KMS-11 (cell line): ENCODE measurements at regions not wholly inside any gene's neighbourhood (a gene's known extent, or its start where the extent isn't known, plus 50 kb on each side); places are given as distances from the start of the nearest gene placed in this dataset.

Experiments
- H2AFZ ChIP-seq: fragments of 200-600 bp; sonication (generic); 2 replicates; pipeline ENCODE4 v1.6.1; 2016; ENCODE audit warnings: antibody characterized with exemption, mixed run types, low read depth
- H3K27ac ChIP-seq: fragments of 200-600 bp; sonication (generic); 2 replicates; pipeline ENCODE4 v1.6.1; 2016; ENCODE audit warnings: mild to moderate bottlenecking, mixed run types
- H3K27me3 ChIP-seq: fragments of 200-600 bp; sonication (generic); 2 replicates; pipeline ENCODE4 v1.6.1; 2017; ENCODE audit warnings: mild to moderate bottlenecking, low read depth, mixed run types, moderate library complexity; ENCODE audit not compliant: insufficient read depth
- H3K36me3 ChIP-seq: fragments of 200-600 bp; sonication (generic); 2 replicates; pipeline ENCODE4 v1.6.1; 2017; ENCODE audit warnings: mild to moderate bottlenecking, mixed run types; ENCODE audit not compliant: insufficient read depth
- H3K4me1 ChIP-seq: fragments of 200-600 bp; sonication (generic); 2 replicates; pipeline ENCODE4 v1.6.1; 2016; ENCODE audit warnings: mild to moderate bottlenecking, low read depth, mixed run types; ENCODE audit not compliant: poor library complexity, severe bottlenecking
- H3K4me2 ChIP-seq: fragments of 200-600 bp; sonication (generic); 2 replicates; pipeline ENCODE4 v1.7.0; 2016; ENCODE audit warnings: mild to moderate bottlenecking, mixed run types
- H3K4me3 ChIP-seq: fragments of 200-600 bp; sonication (generic); IDR thresholded peaks from 2 replicates; pipeline ENCODE4 v1.6.1; 2017; ENCODE audit warnings: low read depth, low read length, mixed read lengths; ENCODE audit not compliant: insufficient read depth
- H3K79me2 ChIP-seq: fragments of 200-600 bp; sonication (generic); 2 replicates; pipeline ENCODE4 v1.6.1; 2016; ENCODE audit warnings: low read depth, mixed run types; ENCODE audit not compliant: insufficient read depth
- H3K9ac ChIP-seq: fragments of 200-600 bp; sonication (generic); 2 replicates; pipeline ENCODE4 v1.6.1; 2016; ENCODE audit warnings: mild to moderate bottlenecking, mixed run types
- H4K20me1 ChIP-seq: fragments of 200-600 bp; sonication (generic); 2 replicates; pipeline ENCODE4 v1.6.1; 2016; ENCODE audit warnings: mild to moderate bottlenecking, mixed run types; ENCODE audit not compliant: insufficient read depth
- TF ChIP-seq, protein P1 (sequence below): fragments of 200-600 bp; sonication (generic); conservative IDR thresholded peaks from 2 replicates; pipeline ENCODE4 v1.6.1; 2017; ENCODE audit warnings: low read depth, mild to moderate bottlenecking, antibody characterized with exemption, low read length, moderate library complexity, mixed read lengths

DNA sequence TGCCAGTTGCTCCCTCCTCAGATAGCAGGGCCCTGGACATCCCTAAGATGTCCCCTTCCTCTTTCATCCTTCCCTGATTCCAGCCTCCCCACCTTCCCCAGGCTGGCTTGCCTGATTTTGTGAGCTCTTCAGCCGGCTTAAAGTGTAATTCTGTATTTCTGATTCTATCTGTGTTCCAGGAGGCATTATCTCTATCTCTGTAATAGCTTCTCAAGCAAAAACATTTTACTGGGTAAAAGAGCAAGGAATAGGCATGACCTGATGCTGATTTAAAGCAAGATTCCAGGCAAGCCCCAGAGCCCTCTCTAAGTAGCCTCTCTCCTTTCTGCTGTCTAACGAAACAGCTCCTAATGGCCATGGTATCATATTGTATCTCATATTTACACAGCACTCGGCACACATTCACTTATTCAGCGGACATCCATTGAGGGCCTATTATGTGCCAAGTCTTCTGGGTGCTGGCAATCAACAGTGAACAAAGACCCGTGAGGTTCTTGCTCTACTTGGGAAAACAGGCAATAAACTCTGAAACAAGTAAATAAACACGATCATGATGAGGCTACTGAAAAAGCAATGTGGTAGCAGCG is 100.9 kb upstream of the MSX2 start:
- H4K20me1 ChIP-seq = no peaks in the 10 kb centered on the region
- no peak overlapping the region for H3K27ac ChIP-seq
- H3K4me3 ChIP-seq = no peak overlapping the region
- no peaks in the 10 kb centered on the region for H3K27me3 ChIP-seq
- no peaks in the 10 kb centered on the region for H3K36me3 ChIP-seq
- no peak overlapping the region for H2AFZ ChIP-seq
- H3K9ac ChIP-seq = no peak overlapping the region
- H3K79me2 ChIP-seq = no peaks in the 10 kb centered on the region
- H3K4me2 ChIP-seq = no peak overlapping the region
- H3K4me1 ChIP-seq = no peaks in the 10 kb centered on the region
- TF ChIP-seq, protein P1, sequence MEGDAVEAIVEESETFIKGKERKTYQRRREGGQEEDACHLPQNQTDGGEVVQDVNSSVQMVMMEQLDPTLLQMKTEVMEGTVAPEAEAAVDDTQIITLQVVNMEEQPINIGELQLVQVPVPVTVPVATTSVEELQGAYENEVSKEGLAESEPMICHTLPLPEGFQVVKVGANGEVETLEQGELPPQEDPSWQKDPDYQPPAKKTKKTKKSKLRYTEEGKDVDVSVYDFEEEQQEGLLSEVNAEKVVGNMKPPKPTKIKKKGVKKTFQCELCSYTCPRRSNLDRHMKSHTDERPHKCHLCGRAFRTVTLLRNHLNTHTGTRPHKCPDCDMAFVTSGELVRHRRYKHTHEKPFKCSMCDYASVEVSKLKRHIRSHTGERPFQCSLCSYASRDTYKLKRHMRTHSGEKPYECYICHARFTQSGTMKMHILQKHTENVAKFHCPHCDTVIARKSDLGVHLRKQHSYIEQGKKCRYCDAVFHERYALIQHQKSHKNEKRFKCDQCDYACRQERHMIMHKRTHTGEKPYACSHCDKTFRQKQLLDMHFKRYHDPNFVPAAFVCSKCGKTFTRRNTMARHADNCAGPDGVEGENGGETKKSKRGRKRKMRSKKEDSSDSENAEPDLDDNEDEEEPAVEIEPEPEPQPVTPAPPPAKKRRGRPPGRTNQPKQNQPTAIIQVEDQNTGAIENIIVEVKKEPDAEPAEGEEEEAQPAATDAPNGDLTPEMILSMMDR = no peak

DNA sequence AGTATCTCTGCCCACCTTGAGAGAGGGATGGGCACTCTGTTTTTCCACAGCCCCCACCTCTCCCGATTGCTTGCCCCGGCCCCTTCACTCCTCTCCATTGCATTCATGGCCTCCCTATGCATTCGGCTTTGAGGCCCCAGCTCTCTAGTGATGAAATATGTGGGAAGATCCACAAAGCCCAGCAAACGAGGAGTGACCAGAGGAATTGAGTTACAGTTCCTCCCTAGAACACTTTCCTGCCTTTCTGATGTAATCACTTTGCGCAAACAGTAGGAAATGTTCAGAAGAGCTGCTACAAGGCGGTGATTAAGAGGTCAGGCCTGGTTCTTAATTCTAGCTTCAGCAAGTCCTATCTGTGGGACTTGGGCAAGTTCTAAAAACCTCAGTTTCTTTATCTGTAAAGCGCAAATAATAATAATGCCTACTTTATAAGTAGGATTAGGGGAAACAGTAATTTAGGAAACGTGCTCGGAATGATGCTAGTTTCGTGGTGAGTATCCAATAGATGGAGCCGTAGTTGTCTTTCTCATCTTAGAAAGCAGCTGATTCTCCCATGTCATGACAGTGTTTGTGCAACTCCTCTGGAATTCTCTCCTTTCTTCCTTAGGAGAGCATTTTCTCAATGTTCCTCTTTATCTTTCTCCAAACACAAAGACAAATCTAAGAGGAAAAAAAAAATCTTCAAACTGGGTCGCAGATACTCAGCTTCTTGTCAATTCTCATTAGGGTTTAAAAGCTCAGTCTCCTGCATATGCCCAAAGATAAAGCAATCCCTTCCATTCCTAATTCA is 99.5 kb upstream of the MSX2 start:
- Histone ChIP-seq H3K4me3 (no peak overlapping the region), H3K79me2 (no peaks in the 10 kb centered on the region), H3K27me3 (no peaks in the 10 kb centered on the region), H3K4me2 (no peak overlapping the region), H4K20me1 (no peaks in the 10 kb centered on the region), H3K9ac (no peak overlapping the region), H3K36me3 (no peaks in the 10 kb centered on the region), H3K27ac (no peak overlapping the region), H2AFZ (no peak overlapping the region), H3K4me1 (no peaks in the 10 kb centered on the region)
- TF ChIP-seq, protein P1 = no peak

DNA sequence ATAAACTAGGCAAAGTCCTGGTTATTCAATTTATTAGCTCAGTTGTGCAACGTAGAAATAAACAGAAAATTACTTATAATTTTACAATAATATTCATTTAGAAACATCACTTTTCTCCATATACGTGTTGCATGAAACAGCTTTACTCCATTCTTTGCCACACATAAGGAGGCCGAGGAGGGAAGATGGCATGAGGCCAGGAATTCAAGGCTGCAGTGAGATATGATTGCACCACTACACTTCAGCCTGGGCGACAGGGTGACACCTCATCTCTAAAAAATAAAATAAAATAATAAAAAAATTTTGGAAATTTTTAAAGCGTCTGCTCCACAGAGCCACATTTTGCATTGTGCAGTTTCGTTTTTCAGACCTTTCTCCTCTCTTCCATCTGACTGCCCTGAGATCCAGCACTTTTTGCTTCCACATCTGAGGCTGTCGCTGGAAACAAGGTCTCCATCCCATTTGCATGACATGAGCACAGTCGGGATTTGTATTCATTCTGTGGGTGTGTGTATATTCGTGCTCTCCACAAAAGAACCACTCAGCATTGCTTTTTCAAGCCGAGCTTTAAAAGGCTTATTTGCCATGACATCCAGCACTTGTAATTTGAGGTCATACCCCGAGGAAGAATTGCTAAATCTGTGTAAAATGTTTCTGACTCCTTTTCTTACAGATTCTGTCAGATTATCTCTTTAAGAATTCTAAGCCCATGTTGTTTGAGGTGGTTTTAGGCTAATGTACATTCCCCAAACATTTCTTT is 98.6 kb upstream of the MSX2 start:
- no peaks in the 10 kb centered on the region for H3K4me1 ChIP-seq
- no peaks in the 10 kb centered on the region for H4K20me1 ChIP-seq
- no peaks in the 10 kb centered on the region for H3K27me3 ChIP-seq
- H3K9ac ChIP-seq = no peak overlapping the region
- H3K4me3 ChIP-seq = no peak overlapping the region
- no peak overlapping the region for H3K4me2 ChIP-seq
- H2AFZ ChIP-seq = no peak overlapping the region
- no peaks in the 10 kb centered on the region for H3K79me2 ChIP-seq
- TF ChIP-seq, protein P1 = no peak
- no peaks in the 10 kb centered on the region for H3K36me3 ChIP-seq
- H3K27ac ChIP-seq = no peak overlapping the region

DNA sequence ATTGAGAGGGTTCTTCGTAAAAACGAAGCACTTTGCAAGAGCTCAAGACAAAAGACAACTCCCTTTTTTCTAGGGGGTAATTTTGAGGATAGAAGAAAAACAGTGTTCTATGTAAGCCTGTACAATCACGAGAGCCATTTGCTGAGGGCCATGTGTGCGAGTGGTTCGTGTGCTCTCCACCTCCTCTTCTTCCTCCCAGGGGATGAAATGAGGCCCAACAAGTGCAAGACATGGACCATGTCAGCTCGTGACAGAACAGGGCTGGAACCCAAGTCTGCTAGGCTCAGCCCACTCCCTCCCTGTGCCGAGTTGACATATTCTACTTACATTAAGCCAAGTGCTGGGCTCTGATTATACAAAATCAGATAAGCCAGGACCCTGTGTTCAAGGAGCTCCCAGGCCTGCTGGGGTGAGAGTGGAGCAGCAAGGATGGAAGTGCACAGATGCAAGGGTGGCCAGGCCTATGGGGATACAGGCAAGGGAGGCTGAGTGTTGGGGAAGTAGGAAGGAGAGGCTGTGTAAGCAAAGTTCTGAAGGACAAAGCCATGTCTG is 97.9 kb upstream of the MSX2 start:
- Histone ChIP-seq H3K36me3 (no peaks in the 10 kb centered on the region), H3K9ac (no peak overlapping the region), H3K79me2 (no peaks in the 10 kb centered on the region), H3K4me1 (no peaks in the 10 kb centered on the region), H3K4me3 (no peak overlapping the region), H4K20me1 (no peaks in the 10 kb centered on the region), H3K4me2 (no peak overlapping the region), H2AFZ (no peak overlapping the region), H3K27me3 (no peaks in the 10 kb centered on the region), H3K27ac (no peak overlapping the region)
- TF ChIP-seq, protein P1 = no peak
